ENCODE measurements at regions not wholly inside any gene's neighbourhood (a gene's known extent, or its start where the extent isn't known, plus 50 kb on each side); places are given as distances from the start of the nearest gene placed in this dataset.

- TF ChIP-seq CTCF (conservative IDR thresholded peaks at IDR 0.05; ENCODE audit: low read length) (no peak), EZH2phosphoT487 (IDR thresholded peaks at IDR 0.05; ENCODE audit: borderline replicate concordance) (no peak)
- no peak overlapping the region for H3K4me3 ChIP-seq (ENCODE audit: low read length, poor library complexity, severe bottlenecking)
- H4K20me1 ChIP-seq (ENCODE audit: insufficient read depth, low read length, poor library complexity, severe bottlenecking): no peaks in the 10 kb centered on the region
- H3K4me1 ChIP-seq (ENCODE audit: insufficient read depth, low read length, poor library complexity, severe bottlenecking): peaks cover 62% of the 10 kb centered on the region
- no peaks in the 10 kb centered on the region for H3K36me3 ChIP-seq (ENCODE audit: insufficient read depth, low read length)
- no peaks in the 10 kb centered on the region for H3K27me3 ChIP-seq (ENCODE audit: insufficient read depth, low read length, poor library complexity, severe bottlenecking)
- H3K9ac ChIP-seq (ENCODE audit: low read depth, low read length, poor library complexity, severe bottlenecking): peak overlapping the region; percentile 63
- no peaks in the 10 kb centered on the region for H3K9me2 ChIP-seq (replicated peaks; ENCODE audit: low read depth, low read length)
- no peaks in the 10 kb centered on the region for H3K79me2 ChIP-seq (ENCODE audit: insufficient read depth, low read length)
- no peaks in the 10 kb centered on the region for H3K9me3 ChIP-seq (ENCODE audit: insufficient read depth, low read depth, low read length)
- H3F3A ChIP-seq (ENCODE audit: low read depth): peaks cover 14% of the 10 kb centered on the region
- H3K4me2 ChIP-seq (ENCODE audit: low read depth, low read length, poor library complexity, severe bottlenecking): peak overlapping the region; percentile 84
- no peak overlapping the region for H2AFZ ChIP-seq (ENCODE audit: low read length)
Observed at GRCh38 chr10:43817368-43817767, 168.7 kb upstream of the ZNF32 start.

DNA sequence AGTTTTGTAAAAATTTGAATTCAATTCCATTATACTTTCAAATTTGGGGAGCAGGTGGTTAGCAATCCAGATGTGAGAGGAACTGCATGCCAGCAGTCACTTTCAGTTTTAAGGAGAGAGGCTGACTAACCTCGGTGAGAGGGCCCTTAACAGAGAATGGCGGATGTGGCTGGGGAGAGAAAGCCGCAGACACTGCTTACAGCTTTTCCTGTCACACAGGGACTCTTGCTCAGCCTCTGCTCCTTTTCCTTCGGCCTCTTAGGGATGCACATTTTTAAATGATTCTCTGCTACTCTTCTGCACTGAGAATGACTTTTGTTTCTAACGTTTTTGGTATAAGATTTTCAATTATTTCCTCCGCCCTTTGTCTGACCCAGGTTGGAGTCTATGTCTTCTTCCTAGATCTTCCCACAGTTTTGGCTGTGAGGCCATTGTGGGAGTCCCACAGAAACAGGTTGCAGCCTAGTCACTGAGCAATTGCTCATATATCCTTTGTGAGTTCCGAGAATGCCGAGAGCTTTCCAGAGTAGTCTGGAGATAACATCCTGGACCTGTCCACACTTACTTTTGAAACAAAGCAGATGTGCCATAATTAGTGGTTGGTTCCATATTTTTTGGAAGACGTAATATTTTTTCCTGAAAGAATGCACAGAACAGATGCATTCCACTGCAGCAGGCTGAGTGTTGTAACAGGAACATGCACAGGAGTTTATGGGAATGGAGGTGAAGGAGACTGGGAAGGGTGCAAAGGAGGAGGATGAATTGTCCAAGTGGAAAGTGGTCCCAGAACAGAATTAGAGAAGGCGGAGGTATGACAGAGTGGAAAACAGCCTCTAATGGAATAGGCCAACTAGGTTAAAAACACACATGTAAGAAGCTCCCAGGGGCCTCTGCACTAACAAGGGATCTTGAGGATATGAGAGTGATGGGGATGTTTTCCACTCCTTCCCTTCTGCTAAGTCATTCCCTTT lies 168.0 kb upstream of the ZNF32 start:
- peak overlapping the region; percentile 7; the same call in 1 of the 2 replicates for H2AFZ ChIP-seq (ENCODE audit: low read length)

GRCh38 chr10:43815181-43815885 lies 166.7 kb upstream of the ZNF32 start:
- Histone ChIP-seq H3K79me2 (ENCODE audit: insufficient read depth, low read length) (no peaks in the 10 kb centered on the region), H3K9me3 (ENCODE audit: insufficient read depth, low read depth, low read length) (no peaks in the 10 kb centered on the region), H2AFZ (ENCODE audit: low read length) (no peak overlapping the region), H4K20me1 (ENCODE audit: insufficient read depth, low read length, poor library complexity, severe bottlenecking) (no peaks in the 10 kb centered on the region), H3K4me3 (ENCODE audit: low read length, poor library complexity, severe bottlenecking) (peak overlapping the region; percentile 66), H3K27me3 (ENCODE audit: insufficient read depth, low read length, poor library complexity, severe bottlenecking) (no peaks in the 10 kb centered on the region), H3K9ac (ENCODE audit: low read depth, low read length, poor library complexity, severe bottlenecking) (peak overlapping the region; percentile 53), H3K9me2 (replicated peaks; ENCODE audit: low read depth, low read length) (no peaks in the 10 kb centered on the region), H3K4me1 (ENCODE audit: insufficient read depth, low read length, poor library complexity, severe bottlenecking) (peaks cover 75% of the 10 kb centered on the region), H3F3A (ENCODE audit: low read depth) (peaks cover 14% of the 10 kb centered on the region), H3K36me3 (ENCODE audit: insufficient read depth, low read length) (no peaks in the 10 kb centered on the region), H3K4me2 (ENCODE audit: low read depth, low read length, poor library complexity, severe bottlenecking) (peak overlapping the region; percentile 84)
- TF ChIP-seq CTCF (conservative IDR thresholded peaks at IDR 0.05; ENCODE audit: low read length) (no peak), EZH2phosphoT487 (IDR thresholded peaks at IDR 0.05; ENCODE audit: borderline replicate concordance) (no peak)

More for the DNA sequence above, 168.0 kb upstream of the ZNF32 start:
- Histone ChIP-seq H3K9ac (ENCODE audit: low read depth, low read length, poor library complexity, severe bottlenecking) (peak overlapping the region; percentile 63), H3K27me3 (ENCODE audit: insufficient read depth, low read length, poor library complexity, severe bottlenecking) (no peaks in the 10 kb centered on the region), H3K4me2 (ENCODE audit: low read depth, low read length, poor library complexity, severe bottlenecking) (peak overlapping the region; percentile 84), H3K4me3 (ENCODE audit: low read length, poor library complexity, severe bottlenecking) (peak overlapping the region; percentile 66), H3K9me2 (replicated peaks; ENCODE audit: low read depth, low read length) (no peaks in the 10 kb centered on the region), H3K79me2 (ENCODE audit: insufficient read depth, low read length) (no peaks in the 10 kb centered on the region), H3K9me3 (ENCODE audit: insufficient read depth, low read depth, low read length) (no peaks in the 10 kb centered on the region), H4K20me1 (ENCODE audit: insufficient read depth, low read length, poor library complexity, severe bottlenecking) (no peaks in the 10 kb centered on the region), H3K36me3 (ENCODE audit: insufficient read depth, low read length) (no peaks in the 10 kb centered on the region), H3K4me1 (ENCODE audit: insufficient read depth, low read length, poor library complexity, severe bottlenecking) (peaks cover 68% of the 10 kb centered on the region), H3F3A (ENCODE audit: low read depth) (peaks cover 14% of the 10 kb centered on the region)
- TF ChIP-seq EZH2phosphoT487 (IDR thresholded peaks at IDR 0.05; ENCODE audit: borderline replicate concordance) (no peak), CTCF (conservative IDR thresholded peaks at IDR 0.05; ENCODE audit: low read length) (no peak)
